ENCODE measurements at regions not wholly inside any gene's neighbourhood (a gene's known extent, or its start where the extent isn't known, plus 50 kb on each side); places are given as distances from the start of the nearest gene placed in this dataset.

DNA sequence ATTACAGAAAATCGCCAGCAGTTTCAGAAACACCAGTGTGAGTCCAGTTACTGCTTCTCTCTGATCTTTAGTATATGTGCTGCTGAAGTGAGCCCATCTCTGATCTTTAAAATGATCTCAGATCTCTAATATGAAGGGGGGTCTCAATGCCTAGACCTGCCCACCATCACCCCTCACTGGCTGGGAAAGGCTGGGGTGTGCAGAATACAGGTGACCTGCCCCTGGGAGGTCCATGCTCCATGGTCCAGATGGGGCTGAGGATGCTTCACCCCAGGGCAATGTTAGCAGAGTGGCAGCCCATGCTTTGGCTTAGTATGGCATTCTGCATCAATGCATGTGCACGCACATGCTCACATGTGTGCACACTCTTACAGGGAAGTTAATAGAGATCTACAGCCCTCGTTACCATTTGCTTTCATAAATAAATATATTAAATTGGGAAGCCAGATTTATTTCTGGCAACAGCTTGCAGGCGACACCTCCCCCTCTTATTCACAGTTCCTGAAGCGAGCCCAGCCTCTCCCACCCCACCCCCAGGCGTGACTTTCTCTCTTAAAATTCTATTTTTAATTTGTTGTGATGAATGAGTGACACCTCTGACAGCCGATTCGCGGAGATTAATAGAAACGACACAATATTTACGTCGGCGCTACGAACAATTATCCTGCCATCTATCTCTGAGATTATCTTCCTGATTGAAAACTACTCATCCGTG lies 104.7 kb upstream of the ESRRB start:
- no peaks in the 10 kb centered on the region for H4K20me1 ChIP-seq (ENCODE audit: insufficient read depth, low read length)
- TF ChIP-seq, protein P1, sequence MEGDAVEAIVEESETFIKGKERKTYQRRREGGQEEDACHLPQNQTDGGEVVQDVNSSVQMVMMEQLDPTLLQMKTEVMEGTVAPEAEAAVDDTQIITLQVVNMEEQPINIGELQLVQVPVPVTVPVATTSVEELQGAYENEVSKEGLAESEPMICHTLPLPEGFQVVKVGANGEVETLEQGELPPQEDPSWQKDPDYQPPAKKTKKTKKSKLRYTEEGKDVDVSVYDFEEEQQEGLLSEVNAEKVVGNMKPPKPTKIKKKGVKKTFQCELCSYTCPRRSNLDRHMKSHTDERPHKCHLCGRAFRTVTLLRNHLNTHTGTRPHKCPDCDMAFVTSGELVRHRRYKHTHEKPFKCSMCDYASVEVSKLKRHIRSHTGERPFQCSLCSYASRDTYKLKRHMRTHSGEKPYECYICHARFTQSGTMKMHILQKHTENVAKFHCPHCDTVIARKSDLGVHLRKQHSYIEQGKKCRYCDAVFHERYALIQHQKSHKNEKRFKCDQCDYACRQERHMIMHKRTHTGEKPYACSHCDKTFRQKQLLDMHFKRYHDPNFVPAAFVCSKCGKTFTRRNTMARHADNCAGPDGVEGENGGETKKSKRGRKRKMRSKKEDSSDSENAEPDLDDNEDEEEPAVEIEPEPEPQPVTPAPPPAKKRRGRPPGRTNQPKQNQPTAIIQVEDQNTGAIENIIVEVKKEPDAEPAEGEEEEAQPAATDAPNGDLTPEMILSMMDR (IDR thresholded peaks at IDR 0.05; ENCODE audit: extremely low read depth, low read depth, low read length), result no peak
- peaks cover 11% of the 10 kb centered on the region for H3K27me3 ChIP-seq (ENCODE audit: insufficient read depth, low read length)
- no peak overlapping the region for H3K4me2 ChIP-seq (ENCODE audit: insufficient read depth, low read length)
- no peak overlapping the region for H2AFZ ChIP-seq (ENCODE audit: low read length)
- no peaks in the 10 kb centered on the region for H3K9me3 ChIP-seq (ENCODE audit: low read depth, low read length)
- no peak overlapping the region for H3K27ac ChIP-seq (ENCODE audit: low read depth, low read length)
- H3K4me1 ChIP-seq (ENCODE audit: insufficient read depth, low read length), result peaks cover 2% of the 10 kb centered on the region
- H3K36me3 ChIP-seq (ENCODE audit: insufficient read depth, low read length), result no peaks in the 10 kb centered on the region
- H3K79me2 ChIP-seq (ENCODE audit: insufficient read depth, low read length), result no peaks in the 10 kb centered on the region
- no peak for DNase-seq (ENCODE audit: insufficient read length, low spot score, missing footprints)
- H3K4me3 ChIP-seq (ENCODE audit: insufficient read depth, low read length), result no peak overlapping the region

DNA sequence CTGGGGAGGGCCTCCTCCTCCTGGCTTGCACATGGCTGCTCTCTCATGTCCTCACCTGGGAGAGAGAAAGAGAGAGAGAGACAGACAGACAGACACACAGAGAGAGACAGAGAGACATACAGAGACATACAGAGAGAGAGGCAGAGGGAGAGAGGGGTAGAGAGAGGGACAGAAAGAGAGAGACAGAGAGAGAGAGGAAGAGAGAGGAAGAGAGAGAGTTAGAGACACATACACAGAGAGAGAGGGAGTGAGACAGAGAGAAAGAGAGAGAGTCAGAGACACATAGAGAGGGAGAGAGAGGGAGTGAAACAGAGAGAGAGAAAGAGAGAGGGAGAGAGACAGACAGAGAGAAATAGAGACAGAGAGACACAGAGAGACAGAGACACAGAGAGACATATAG lies 103.6 kb upstream of the ESRRB start:
- no peaks in the 10 kb centered on the region for H3K79me2 ChIP-seq (ENCODE audit: insufficient read depth, low read length)
- H3K27ac ChIP-seq (ENCODE audit: low read depth, low read length), result no peak overlapping the region
- H4K20me1 ChIP-seq (ENCODE audit: insufficient read depth, low read length), result no peaks in the 10 kb centered on the region
- no peak overlapping the region for H2AFZ ChIP-seq (ENCODE audit: low read length)
- TF ChIP-seq, protein P1 (IDR thresholded peaks at IDR 0.05; ENCODE audit: extremely low read depth, low read depth, low read length), result no peak
- H3K4me2 ChIP-seq (ENCODE audit: insufficient read depth, low read length), result no peak overlapping the region
- DNase-seq (ENCODE audit: insufficient read length, low spot score, missing footprints), result no peak
- no peak overlapping the region for H3K4me3 ChIP-seq (ENCODE audit: insufficient read depth, low read length)
- peaks cover 2% of the 10 kb centered on the region for H3K4me1 ChIP-seq (ENCODE audit: insufficient read depth, low read length)
- H3K9me3 ChIP-seq (ENCODE audit: low read depth, low read length), result no peaks in the 10 kb centered on the region
- no peaks in the 10 kb centered on the region for H3K36me3 ChIP-seq (ENCODE audit: insufficient read depth, low read length)
- H3K27me3 ChIP-seq (ENCODE audit: insufficient read depth, low read length), result peaks cover 11% of the 10 kb centered on the region

DNA sequence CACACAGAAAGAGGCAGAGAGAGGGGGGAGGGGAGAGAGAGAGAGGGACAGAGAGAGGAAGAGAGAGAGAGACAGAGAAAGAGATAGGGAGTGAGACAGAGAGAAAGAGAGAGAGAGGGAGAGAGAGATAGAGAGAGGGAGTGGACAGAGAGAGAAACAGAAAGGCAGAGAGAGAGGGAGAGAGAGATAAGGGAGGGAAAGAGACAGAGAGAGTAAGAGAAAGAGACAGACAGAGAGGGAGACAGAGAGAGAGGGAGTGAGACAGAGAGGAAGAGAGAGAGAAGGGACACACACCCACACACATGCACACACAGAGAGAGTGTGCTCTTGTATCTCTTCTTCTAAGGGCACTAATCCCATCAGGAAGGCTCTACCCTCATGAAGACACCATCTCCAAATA lies 103.2 kb upstream of the ESRRB start:
- Histone ChIP-seq H2AFZ (ENCODE audit: low read length) (no peak overlapping the region), H3K36me3 (ENCODE audit: insufficient read depth, low read length) (no peaks in the 10 kb centered on the region), H3K79me2 (ENCODE audit: insufficient read depth, low read length) (no peaks in the 10 kb centered on the region), H3K9me3 (ENCODE audit: low read depth, low read length) (no peaks in the 10 kb centered on the region), H4K20me1 (ENCODE audit: insufficient read depth, low read length) (no peaks in the 10 kb centered on the region), H3K4me2 (ENCODE audit: insufficient read depth, low read length) (no peak overlapping the region), H3K4me1 (ENCODE audit: insufficient read depth, low read length) (no peaks in the 10 kb centered on the region), H3K27ac (ENCODE audit: low read depth, low read length) (no peak overlapping the region), H3K4me3 (ENCODE audit: insufficient read depth, low read length) (no peak overlapping the region), H3K27me3 (ENCODE audit: insufficient read depth, low read length) (peaks cover 11% of the 10 kb centered on the region)
- TF ChIP-seq, protein P1 (IDR thresholded peaks at IDR 0.05; ENCODE audit: extremely low read depth, low read depth, low read length), result no peak
- DNase-seq (ENCODE audit: insufficient read length, low spot score, missing footprints), result no peak

DNA sequence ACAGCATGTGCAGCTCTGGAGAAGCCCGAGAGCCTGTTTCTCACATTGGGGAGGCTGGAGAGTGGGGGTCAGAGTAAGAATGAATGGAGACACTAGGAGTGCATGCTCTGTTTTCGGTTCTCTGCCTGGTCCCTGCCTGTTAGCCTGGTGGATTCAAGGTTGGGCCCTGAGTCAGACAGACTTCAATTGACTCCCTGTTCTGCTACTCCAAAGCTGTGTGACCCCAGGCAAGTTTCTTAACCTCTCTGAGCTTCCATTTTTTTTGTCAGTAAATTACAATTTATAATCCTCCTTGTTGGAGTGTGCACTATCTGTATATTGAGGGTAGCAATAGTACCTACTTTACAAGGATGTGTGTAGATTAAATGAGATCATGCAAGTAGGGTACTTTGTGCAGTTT lies 102.6 kb upstream of the ESRRB start:
- Histone ChIP-seq H3K79me2 (ENCODE audit: insufficient read depth, low read length) (no peaks in the 10 kb centered on the region), H2AFZ (ENCODE audit: low read length) (no peak overlapping the region), H3K4me1 (ENCODE audit: insufficient read depth, low read length) (no peaks in the 10 kb centered on the region), H3K27ac (ENCODE audit: low read depth, low read length) (no peak overlapping the region), H3K36me3 (ENCODE audit: insufficient read depth, low read length) (no peaks in the 10 kb centered on the region), H3K4me2 (ENCODE audit: insufficient read depth, low read length) (no peak overlapping the region), H3K9me3 (ENCODE audit: low read depth, low read length) (no peaks in the 10 kb centered on the region), H4K20me1 (ENCODE audit: insufficient read depth, low read length) (no peaks in the 10 kb centered on the region), H3K4me3 (ENCODE audit: insufficient read depth, low read length) (no peak overlapping the region), H3K27me3 (ENCODE audit: insufficient read depth, low read length) (peaks cover 11% of the 10 kb centered on the region)
- TF ChIP-seq, protein P1 (IDR thresholded peaks at IDR 0.05; ENCODE audit: extremely low read depth, low read depth, low read length), result no peak
- DNase-seq (ENCODE audit: insufficient read length, low spot score, missing footprints), result no peak

All from osteoblast (primary cell).